IMR-90 (cell line): ENCODE measurements at regions not wholly inside any gene's neighbourhood (a gene's known extent, or its start where the extent isn't known, plus 50 kb on each side); places are given as distances from the start of the nearest gene placed in this dataset.

Experiments
- MAZ ChIP-seq: IDR thresholded peaks from 2 replicates; pipeline ENCODE4 v1.6.1; 2012; ENCODE audit warnings: low read depth, mild to moderate bottlenecking, low read length, improper control_type of control experiment, moderate library complexity, borderline replicate concordance
- POLR2A ChIP-seq: IDR thresholded peaks from 2 replicates; pipeline ENCODE4 v1.6.1; 2012; ENCODE audit warnings: mild to moderate bottlenecking, low read depth, low read length
- RAD21 ChIP-seq: IDR thresholded peaks from 2 replicates; pipeline ENCODE4 v1.6.1; 2012; ENCODE audit warnings: low read length, improper control_type of control experiment
- TF ChIP-seq, protein P1 (sequence below): conservative IDR thresholded peaks from 2 replicates; pipeline ENCODE4 v1.5.1; 2012; ENCODE audit warnings: mild to moderate bottlenecking, low read depth, low read length, improper control_type of control experiment
- TF ChIP-seq, protein P2 (sequence below): fragments of 150-350 bp; IDR thresholded peaks from 2 replicates; pipeline ENCODE4 v1.6.1; 2016; ENCODE audit warnings: low read depth, mild to moderate bottlenecking, low read length, moderate library complexity, borderline replicate concordance

DNA sequence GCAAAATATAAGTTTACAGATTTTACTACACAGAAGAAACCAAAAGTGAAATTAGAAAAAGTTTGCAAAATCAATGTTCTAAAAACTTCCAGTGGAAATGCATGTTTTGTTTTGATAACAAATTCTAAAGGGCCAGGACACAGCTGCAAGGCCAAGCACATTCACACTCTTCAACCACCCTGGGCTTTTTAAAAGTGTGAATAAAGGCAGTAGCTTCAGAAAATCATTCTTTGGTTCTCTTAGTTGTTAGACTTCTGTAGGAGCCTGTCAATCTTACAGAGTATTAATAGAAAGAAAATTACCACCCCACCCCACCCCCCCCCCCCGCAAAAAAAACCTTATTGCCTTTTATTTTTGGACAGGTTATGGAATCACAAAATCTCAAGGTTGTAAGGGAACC is 105.2 kb upstream of the EGLN3 start:
- TF ChIP-seq MAZ (no peak), RAD21 (no peak), POLR2A (no peak)
- TF ChIP-seq, protein P1, sequence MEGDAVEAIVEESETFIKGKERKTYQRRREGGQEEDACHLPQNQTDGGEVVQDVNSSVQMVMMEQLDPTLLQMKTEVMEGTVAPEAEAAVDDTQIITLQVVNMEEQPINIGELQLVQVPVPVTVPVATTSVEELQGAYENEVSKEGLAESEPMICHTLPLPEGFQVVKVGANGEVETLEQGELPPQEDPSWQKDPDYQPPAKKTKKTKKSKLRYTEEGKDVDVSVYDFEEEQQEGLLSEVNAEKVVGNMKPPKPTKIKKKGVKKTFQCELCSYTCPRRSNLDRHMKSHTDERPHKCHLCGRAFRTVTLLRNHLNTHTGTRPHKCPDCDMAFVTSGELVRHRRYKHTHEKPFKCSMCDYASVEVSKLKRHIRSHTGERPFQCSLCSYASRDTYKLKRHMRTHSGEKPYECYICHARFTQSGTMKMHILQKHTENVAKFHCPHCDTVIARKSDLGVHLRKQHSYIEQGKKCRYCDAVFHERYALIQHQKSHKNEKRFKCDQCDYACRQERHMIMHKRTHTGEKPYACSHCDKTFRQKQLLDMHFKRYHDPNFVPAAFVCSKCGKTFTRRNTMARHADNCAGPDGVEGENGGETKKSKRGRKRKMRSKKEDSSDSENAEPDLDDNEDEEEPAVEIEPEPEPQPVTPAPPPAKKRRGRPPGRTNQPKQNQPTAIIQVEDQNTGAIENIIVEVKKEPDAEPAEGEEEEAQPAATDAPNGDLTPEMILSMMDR, result no peak
- TF ChIP-seq, protein P2, sequence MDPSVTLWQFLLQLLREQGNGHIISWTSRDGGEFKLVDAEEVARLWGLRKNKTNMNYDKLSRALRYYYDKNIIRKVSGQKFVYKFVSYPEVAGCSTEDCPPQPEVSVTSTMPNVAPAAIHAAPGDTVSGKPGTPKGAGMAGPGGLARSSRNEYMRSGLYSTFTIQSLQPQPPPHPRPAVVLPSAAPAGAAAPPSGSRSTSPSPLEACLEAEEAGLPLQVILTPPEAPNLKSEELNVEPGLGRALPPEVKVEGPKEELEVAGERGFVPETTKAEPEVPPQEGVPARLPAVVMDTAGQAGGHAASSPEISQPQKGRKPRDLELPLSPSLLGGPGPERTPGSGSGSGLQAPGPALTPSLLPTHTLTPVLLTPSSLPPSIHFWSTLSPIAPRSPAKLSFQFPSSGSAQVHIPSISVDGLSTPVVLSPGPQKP, result no peak
